Endothelial cell (in vitro differentiated cells): ENCODE measurements at regions not wholly inside any gene's neighbourhood (a gene's known extent, or its start where the extent isn't known, plus 50 kb on each side); places are given as distances from the start of the nearest gene placed in this dataset.

ENCODE experiments used
- DNase-seq: peaks from one replicate; pipeline ENCODE4 v3.0.0; 2021; ENCODE audit warnings: low spot score
- H3K27ac Mint-ChIP-seq: one replicate; pipeline ENCODE4 v1.8.0; 2021; ENCODE audit warnings: mixed read lengths, inconsistent platforms; ENCODE audit not compliant: unreplicated experiment
- H3K27me3 Mint-ChIP-seq: one replicate; pipeline ENCODE4 v1.8.0; 2021; ENCODE audit warnings: mild to moderate bottlenecking, moderate library complexity, mixed read lengths, inconsistent platforms; ENCODE audit not compliant: unreplicated experiment
- H3K36me3 Mint-ChIP-seq: one replicate; pipeline ENCODE4 v1.8.0; 2021; ENCODE audit warnings: mild to moderate bottlenecking, low read depth, mixed read lengths, inconsistent platforms; ENCODE audit not compliant: unreplicated experiment
- H3K4me1 Mint-ChIP-seq: one replicate; pipeline ENCODE4 v1.8.0; 2021; ENCODE audit warnings: mild to moderate bottlenecking, mixed read lengths, inconsistent platforms; ENCODE audit not compliant: unreplicated experiment
- H3K4me3 Mint-ChIP-seq: one replicate; pipeline ENCODE4 v1.8.0; 2021; ENCODE audit warnings: mild to moderate bottlenecking, mixed read lengths, inconsistent platforms; ENCODE audit not compliant: unreplicated experiment
- H3K9me3 Mint-ChIP-seq: one replicate; pipeline ENCODE4 v1.8.0; 2021; ENCODE audit warnings: mixed read lengths, inconsistent platforms; ENCODE audit not compliant: unreplicated experiment
- TF ChIP-seq, protein P1 (sequence below): fragments of 200-600 bp; sonication (generic); IDR thresholded peaks from one replicate; pipeline ENCODE4 v1.5.0; 2021; ENCODE audit warnings: antibody characterized with exemption; ENCODE audit not compliant: unreplicated experiment

GRCh38 chr16:65746941-65747340 is 619.5 kb upstream of the CDH5 start:
- Mint-ChIP-seq H3K27ac (no peak overlapping the region), H3K4me3 (no peak overlapping the region), H3K9me3 (no peaks in the 10 kb centered on the region), H3K4me1 (peaks cover 5% of the 10 kb centered on the region), H3K27me3 (peaks cover 5% of the 10 kb centered on the region), H3K36me3 (no peaks in the 10 kb centered on the region)
- no peak for DNase-seq
- TF ChIP-seq, protein P1, sequence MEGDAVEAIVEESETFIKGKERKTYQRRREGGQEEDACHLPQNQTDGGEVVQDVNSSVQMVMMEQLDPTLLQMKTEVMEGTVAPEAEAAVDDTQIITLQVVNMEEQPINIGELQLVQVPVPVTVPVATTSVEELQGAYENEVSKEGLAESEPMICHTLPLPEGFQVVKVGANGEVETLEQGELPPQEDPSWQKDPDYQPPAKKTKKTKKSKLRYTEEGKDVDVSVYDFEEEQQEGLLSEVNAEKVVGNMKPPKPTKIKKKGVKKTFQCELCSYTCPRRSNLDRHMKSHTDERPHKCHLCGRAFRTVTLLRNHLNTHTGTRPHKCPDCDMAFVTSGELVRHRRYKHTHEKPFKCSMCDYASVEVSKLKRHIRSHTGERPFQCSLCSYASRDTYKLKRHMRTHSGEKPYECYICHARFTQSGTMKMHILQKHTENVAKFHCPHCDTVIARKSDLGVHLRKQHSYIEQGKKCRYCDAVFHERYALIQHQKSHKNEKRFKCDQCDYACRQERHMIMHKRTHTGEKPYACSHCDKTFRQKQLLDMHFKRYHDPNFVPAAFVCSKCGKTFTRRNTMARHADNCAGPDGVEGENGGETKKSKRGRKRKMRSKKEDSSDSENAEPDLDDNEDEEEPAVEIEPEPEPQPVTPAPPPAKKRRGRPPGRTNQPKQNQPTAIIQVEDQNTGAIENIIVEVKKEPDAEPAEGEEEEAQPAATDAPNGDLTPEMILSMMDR, result no peak

GRCh38 chr16:65745201-65745708 is 621.2 kb upstream of the CDH5 start:
- no peak overlapping the region for H3K27ac Mint-ChIP-seq
- no peaks in the 10 kb centered on the region for H3K36me3 Mint-ChIP-seq
- H3K4me1 Mint-ChIP-seq, result peaks cover 5% of the 10 kb centered on the region
- H3K4me3 Mint-ChIP-seq, result no peak overlapping the region
- TF ChIP-seq, protein P1, result no peak
- no peak for DNase-seq
- H3K9me3 Mint-ChIP-seq, result no peaks in the 10 kb centered on the region
- peaks cover 3% of the 10 kb centered on the region for H3K27me3 Mint-ChIP-seq

DNA sequence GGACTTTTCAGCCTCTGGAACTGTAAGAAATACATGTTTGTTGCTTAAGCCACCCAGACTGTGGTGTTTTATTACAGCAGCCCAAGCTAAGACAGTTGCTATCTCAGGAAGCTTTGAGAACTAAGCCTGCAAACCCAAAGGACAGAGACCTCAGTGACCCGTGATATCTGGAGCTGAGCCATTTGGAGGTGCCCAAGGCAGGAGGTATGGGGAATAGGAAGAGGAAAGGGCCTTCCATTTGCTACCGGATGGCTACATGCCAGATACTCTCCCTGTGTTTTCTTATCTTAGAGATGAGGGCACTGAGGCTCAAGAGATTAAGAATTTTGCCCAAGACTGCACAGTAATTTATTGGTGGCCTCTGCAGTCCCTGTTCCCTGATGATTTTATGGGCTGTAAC is 622.1 kb upstream of the CDH5 start:
- Mint-ChIP-seq H3K27me3 (peaks cover 3% of the 10 kb centered on the region), H3K36me3 (no peaks in the 10 kb centered on the region), H3K4me1 (peaks cover 5% of the 10 kb centered on the region), H3K9me3 (no peaks in the 10 kb centered on the region), H3K4me3 (no peak overlapping the region), H3K27ac (no peak overlapping the region)
- TF ChIP-seq, protein P1, result no peak
- DNase-seq, result no peak

- H3K4me3 Mint-ChIP-seq, result peak overlapping the region; percentile 1
- peaks cover 5% of the 10 kb centered on the region for H3K4me1 Mint-ChIP-seq
- H3K9me3 Mint-ChIP-seq, result no peaks in the 10 kb centered on the region
- H3K27me3 Mint-ChIP-seq, result peaks cover 3% of the 10 kb centered on the region
- no peak for DNase-seq
- H3K36me3 Mint-ChIP-seq, result no peaks in the 10 kb centered on the region
- TF ChIP-seq, protein P1, result no peak
- H3K27ac Mint-ChIP-seq, result no peak overlapping the region
Observed at GRCh38 chr16:65743558-65743957, 621.7 kb upstream of the CDH11 start.

- TF ChIP-seq, protein P1, result no peak
- peaks cover 16% of the 10 kb centered on the region for H3K4me1 Mint-ChIP-seq
- no peaks in the 10 kb centered on the region for H3K36me3 Mint-ChIP-seq
- peaks cover 2% of the 10 kb centered on the region for H3K27me3 Mint-ChIP-seq
- no peak overlapping the region for H3K27ac Mint-ChIP-seq
- H3K4me3 Mint-ChIP-seq, result no peak overlapping the region
- DNase-seq, result no peak
- no peaks in the 10 kb centered on the region for H3K9me3 Mint-ChIP-seq
Observed at GRCh38 chr16:65740711-65741110, 618.8 kb upstream of the CDH11 start.
